ENCODE measurements at regions not wholly inside any gene's neighbourhood (a gene's known extent, or its start where the extent isn't known, plus 50 kb on each side); places are given as distances from the start of the nearest gene placed in this dataset.

GRCh38 chr15:93307513-93307912 is 218.5 kb upstream of the RGMA start:
- POLR2A ChIA-PET: no interaction called here
- CTCF ChIA-PET: no interaction called here
- DNase-seq (ENCODE audit: extremely low spot score): no peak
- no peak for TF ChIP-seq CTCF (IDR thresholded peaks at IDR 0.05; ENCODE audit: control extremely low read depth, extremely low read depth, low read depth, missing control alignments)

- POLR2A ChIA-PET: no interaction called here
- CTCF ChIA-PET: no interaction called here
- no peak for DNase-seq (ENCODE audit: extremely low spot score)
- no peak for TF ChIP-seq CTCF (IDR thresholded peaks at IDR 0.05; ENCODE audit: control extremely low read depth, extremely low read depth, low read depth, missing control alignments)
Observed at GRCh38 chr15:93305306-93305705, 216.3 kb upstream of the RGMA start.

GRCh38 chr15:93302080-93302765 is 213.2 kb upstream of the RGMA start:
- ChIA-PET CTCF (no interaction called here), POLR2A (no interaction called here)
- no peak for DNase-seq (ENCODE audit: extremely low spot score)
- no peak for TF ChIP-seq CTCF (IDR thresholded peaks at IDR 0.05; ENCODE audit: control extremely low read depth, extremely low read depth, low read depth, missing control alignments)

- TF ChIP-seq CTCF (IDR thresholded peaks at IDR 0.05; ENCODE audit: control extremely low read depth, extremely low read depth, low read depth, missing control alignments): no peak
- ChIA-PET CTCF (no interaction called here), POLR2A (no interaction called here)
- DNase-seq (ENCODE audit: extremely low spot score): no peak
Observed at GRCh38 chr15:93300796-93301195, 211.8 kb upstream of the RGMA start.

GRCh38 chr15:93299675-93300074 is 210.7 kb upstream of the RGMA start:
- ChIA-PET POLR2A (no interaction called here), CTCF (no interaction called here)
- no peak for TF ChIP-seq CTCF (IDR thresholded peaks at IDR 0.05; ENCODE audit: control extremely low read depth, extremely low read depth, low read depth, missing control alignments)
- DNase-seq (ENCODE audit: extremely low spot score): no peak

GRCh38 chr15:93298901-93299300 is 209.9 kb upstream of the RGMA start:
- ChIA-PET POLR2A (no interaction called here), CTCF (no interaction called here)
- no peak for TF ChIP-seq CTCF (IDR thresholded peaks at IDR 0.05; ENCODE audit: control extremely low read depth, extremely low read depth, low read depth, missing control alignments)
- DNase-seq (ENCODE audit: extremely low spot score): no peak

All from GM10248 (cell line).